HepG2 (cell line): ENCODE measurements at regions not wholly inside any gene's neighbourhood (a gene's known extent, or its start where the extent isn't known, plus 50 kb on each side); places are given as distances from the start of the nearest gene placed in this dataset.

Experiments used
- ATAC-seq: fragments of 200-7000 bp; cut with Tn5 transposase; 3 replicates; pipeline ENCODE4 v1.9.1; 2020; ENCODE audit warnings: mild to moderate bottlenecking, moderate library complexity
- BruUV-seq: library from RNA; stranded (reverse); fragments of 400-500 nt; replicated peaks from 2 replicates; lab custom pipeline; 2021; lab: Mats Ljungman, UMichigan
- CTCF ChIA-PET: fragments of 300-600 bp; formaldehyde crosslinking; extraction: SDS; loops from one replicate; lab custom pipeline; 2021; ENCODE audit warnings: low total read pairs, inconsistent platforms, low intra/inter-chr PET ratio; lab: Yijun Ruan, JAX
- POLR2A ChIA-PET: fragments of 350-600 bp; sonication (Branson Sonifier 250); formaldehyde crosslinking; loops from one replicate; lab custom pipeline; 2020; ENCODE audit warnings: antibody characterized with exemption, inconsistent platforms; lab: Yijun Ruan, JAX
- DNase-seq: peaks from one replicate; pipeline ENCODE4 v3.0.0-alpha.2; 2015; ENCODE audit warnings: low spot score
- FAIRE-seq: peaks from 3 replicates; lab custom pipeline; 2011; peaks lifted over from hg19 to GRCh38; lab: Jason Lieb, UNC
- H2AFZ ChIP-seq: one replicate; pipeline ENCODE4 v1.6.1; 2011; ENCODE audit warnings: low read length, inconsistent platforms
- H3K27ac ChIP-seq: fragments of 300-600 bp; 3 replicates; pipeline ENCODE4 v1.8.0; 2011; ENCODE audit warnings: mixed run types, mild to moderate bottlenecking, mixed read lengths, low read length, inconsistent platforms; ENCODE audit not compliant: insufficient read depth; ENCODE audit errors: extremely low read length
- H3K27me3 ChIP-seq, 2 experiments: fragments of 200-600 bp in 1 of 2; 2 replicates in 1 of 2; 3 replicates in 1 of 2; pipeline versions ENCODE4 v1.6.0 to v1.8.0; 2011; ENCODE audit warnings: low read length in 2 of 2, mild to moderate bottlenecking in 2 of 2, moderate library complexity in 2 of 2, inconsistent platforms in 1 of 2; ENCODE audit not compliant: insufficient read depth in 2 of 2, control insufficient read depth in 1 of 2
- H3K36me3 ChIP-seq, 2 experiments: fragments of 200-600 bp in 1 of 2; replicated peaks in 1 of 2; 2 replicates in 1 of 2; 3 replicates in 1 of 2; pipeline versions ENCODE4 v1.5.1 to v1.8.0; 2011; ENCODE audit warnings: low read length in 2 of 2, inconsistent platforms in 1 of 2; ENCODE audit not compliant: insufficient read depth in 2 of 2, control insufficient read depth in 1 of 2
- H3K4me1 ChIP-seq: 2 replicates; pipeline ENCODE4 v1.5.1; 2012; ENCODE audit warnings: low read length, inconsistent platforms; ENCODE audit not compliant: insufficient read depth
- H3K4me2 ChIP-seq: 2 replicates; pipeline ENCODE4 v1.6.0; 2011; ENCODE audit warnings: low read depth, low read length, inconsistent platforms
- H3K4me3 ChIP-seq, 3 experiments: fragments of 200-600 bp in 1 of 3; sonication (generic), shearing (Covaris generic) in 1 of 3; replicated peaks in 1 of 3; 2 replicates each; pipeline ENCODE4 v1.5.1; 2011 to 2016; ENCODE audit warnings: low read length in 3 of 3, inconsistent platforms in 2 of 3, low read depth in 2 of 3, mild to moderate bottlenecking in 2 of 3, control low read depth in 1 of 3, mixed read lengths in 1 of 3; ENCODE audit not compliant: insufficient read depth in 1 of 3
- H3K79me2 ChIP-seq: one replicate; pipeline ENCODE4 v1.6.1; 2011; ENCODE audit warnings: low read length, inconsistent platforms; ENCODE audit not compliant: insufficient read depth
- H3K9ac ChIP-seq: 2 replicates; pipeline ENCODE4 v1.6.0; 2011; ENCODE audit warnings: mild to moderate bottlenecking, low read depth, low read length, inconsistent platforms; ENCODE audit not compliant: insufficient read depth
- H3K9me3 ChIP-seq: 2 replicates; pipeline ENCODE4 v1.5.1; 2012; ENCODE audit warnings: mild to moderate bottlenecking, low read length
- H4K20me1 ChIP-seq: 2 replicates; pipeline ENCODE4 v1.6.0; 2011; ENCODE audit warnings: inconsistent platforms, mild to moderate bottlenecking, low read length, moderate library complexity; ENCODE audit not compliant: insufficient read depth
- ADNP ChIP-seq: sonication (generic); formaldehyde crosslinking; IDR thresholded peaks from 2 replicates; pipeline ENCODE4 v1.4.0; 2020; ENCODE audit warnings: missing genetic modification reagents
- AGO1 ChIP-seq: fragments of 200-400 bp; formaldehyde crosslinking; IDR thresholded peaks from 2 replicates; pipeline ENCODE4 v1.6.1; 2017; ENCODE audit warnings: mild to moderate bottlenecking, low read depth, low read length, moderate library complexity; ENCODE audit not compliant: poor library complexity, severe bottlenecking
- GLI4 ChIP-seq: sonication (generic); formaldehyde crosslinking; IDR thresholded peaks from 2 replicates; pipeline ENCODE4 v1.5.1; 2020; ENCODE audit warnings: missing genetic modification reagents, mild to moderate bottlenecking, moderate library complexity, borderline replicate concordance
- KLF11 ChIP-seq: IDR thresholded peaks from 2 replicates; pipeline ENCODE4 v1.6.1; 2016; ENCODE audit warnings: missing compliant biosample characterization
- NFIC ChIP-seq: IDR thresholded peaks from 2 replicates; pipeline ENCODE4 v1.6.1; 2012; ENCODE audit warnings: mild to moderate bottlenecking, low read length, inconsistent platforms
- NR2F6 ChIP-seq, 2 experiments: IDR thresholded peaks; 2 replicates each; pipeline ENCODE4 v1.6.1; 2016; ENCODE audit warnings: antibody characterized with exemption in 1 of 2, mild to moderate bottlenecking in 1 of 2
- RARA ChIP-seq: IDR thresholded peaks from 2 replicates; pipeline ENCODE4 v1.6.1; 2016; ENCODE audit warnings: missing genetic modification reagents, missing compliant biosample characterization
- TEAD2 ChIP-seq: sonication (generic); formaldehyde crosslinking; IDR thresholded peaks from 2 replicates; pipeline ENCODE4 v1.9.0; 2021; ENCODE audit warnings: missing genetic modification reagents
- ZMYM3 ChIP-seq: sonication (generic); formaldehyde crosslinking; IDR thresholded peaks from 2 replicates; pipeline ENCODE4 v1.5.1; 2020; ENCODE audit warnings: mild to moderate bottlenecking, missing genetic modification reagents
- ZNF329 ChIP-seq: sonication (generic); formaldehyde crosslinking; IDR thresholded peaks from 2 replicates; pipeline ENCODE4 v1.9.0; 2021; ENCODE audit warnings: low read depth, mild to moderate bottlenecking, missing genetic modification reagents
- ZNF44 ChIP-seq: sonication (generic); formaldehyde crosslinking; IDR thresholded peaks from 2 replicates; pipeline ENCODE4 v1.5.1; 2020; ENCODE audit warnings: mild to moderate bottlenecking, missing genetic modification reagents
- ZNF619 ChIP-seq: sonication (generic); formaldehyde crosslinking; IDR thresholded peaks from 2 replicates; pipeline ENCODE4 v1.4.0; 2020; ENCODE audit warnings: mild to moderate bottlenecking, missing genetic modification reagents
- ZNF761 ChIP-seq: sonication (generic); formaldehyde crosslinking; conservative IDR thresholded peaks from 2 replicates; pipeline ENCODE4 v1.4.0; 2020; ENCODE audit warnings: mild to moderate bottlenecking, missing genetic modification reagents
- ZNF891 ChIP-seq: sonication (generic); formaldehyde crosslinking; IDR thresholded peaks from 2 replicates; pipeline ENCODE4 v1.5.0; 2020; ENCODE audit warnings: mild to moderate bottlenecking, missing genetic modification reagents
- WGBS: methylation state at CpG from one replicate; pipeline ENCODE4 v1.1.6; 2017; ENCODE audit warnings: low lambda C conversion rate; 5-methylcytosine and 5-hydroxymethylcytosine counted together
- in situ Hi-C: cut with HindIII; loops from 2 replicates; pipeline ENCODE4 v1.10.0; 2017; ENCODE audit warnings: low pct_unique_long_range_greater_than_20kb; ENCODE audit not compliant: extremely low pct_ligation_motif_present
- intact Hi-C: fragments of 100-400 bp; cut with micrococcal nuclease; formaldehyde crosslinking; loops from one replicate; pipeline ENCODE4 v1.10.0; 2022; ENCODE audit not compliant: unreplicated experiment
- TF ChIP-seq, protein P1 (sequence below): sonication (generic); formaldehyde crosslinking; IDR thresholded peaks from 2 replicates; pipeline ENCODE4 v1.9.0; 2022; ENCODE audit warnings: low read depth, missing genetic modification reagents
- TF ChIP-seq, protein P2 (sequence below): sonication (generic); formaldehyde crosslinking; conservative IDR thresholded peaks from 2 replicates; pipeline ENCODE4 v1.4.0; 2020; ENCODE audit warnings: missing genetic modification reagents

DNA sequence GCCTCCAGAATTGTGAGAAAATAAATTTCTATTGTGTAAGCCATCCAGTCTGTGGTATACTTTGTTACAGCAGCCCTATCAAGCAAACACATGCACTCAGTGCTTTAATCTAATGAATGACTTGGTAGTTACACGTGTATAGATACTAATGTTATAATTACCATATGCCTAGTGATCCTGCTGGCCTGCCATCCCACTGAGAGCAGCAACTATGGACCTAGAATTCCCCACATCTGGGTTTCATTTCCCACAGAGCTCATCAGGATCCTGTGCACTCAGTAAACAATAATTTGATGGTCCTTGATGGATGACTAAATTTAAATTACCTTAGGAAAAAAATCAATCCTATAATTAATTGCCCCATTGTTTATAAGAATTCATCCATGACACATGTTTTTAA is 86.5 kb upstream of the RGS1 start:
- no TSS peak for BruUV-seq
- Histone ChIP-seq H4K20me1 (no peaks in the 10 kb centered on the region), H3K4me3 (no peak overlapping the region), H3K27me3 (no peaks in the 10 kb centered on the region), H3K4me2 (no peak overlapping the region), H3K79me2 (no peaks in the 10 kb centered on the region), H3K9ac (no peak overlapping the region), H3K27ac (no peak overlapping the region), H2AFZ (no peak overlapping the region), H3K36me3 (no peaks in the 10 kb centered on the region), H3K9me3 (no peaks in the 10 kb centered on the region), H3K4me1 (no peaks in the 10 kb centered on the region)
- FAIRE-seq (no peak), ATAC-seq (no peak), DNase-seq (no peak)
- no peak for TF ChIP-seq ZNF761 (CRISPR knock-in tag)
- TF ChIP-seq RARA (CRISPR knock-in tag) = no peak
- TF ChIP-seq GLI4 (CRISPR knock-in tag) = no peak
- TF ChIP-seq ZNF619 (CRISPR knock-in tag) = no peak
- TF ChIP-seq ZNF329 = no peak
- TF ChIP-seq, protein P1, sequence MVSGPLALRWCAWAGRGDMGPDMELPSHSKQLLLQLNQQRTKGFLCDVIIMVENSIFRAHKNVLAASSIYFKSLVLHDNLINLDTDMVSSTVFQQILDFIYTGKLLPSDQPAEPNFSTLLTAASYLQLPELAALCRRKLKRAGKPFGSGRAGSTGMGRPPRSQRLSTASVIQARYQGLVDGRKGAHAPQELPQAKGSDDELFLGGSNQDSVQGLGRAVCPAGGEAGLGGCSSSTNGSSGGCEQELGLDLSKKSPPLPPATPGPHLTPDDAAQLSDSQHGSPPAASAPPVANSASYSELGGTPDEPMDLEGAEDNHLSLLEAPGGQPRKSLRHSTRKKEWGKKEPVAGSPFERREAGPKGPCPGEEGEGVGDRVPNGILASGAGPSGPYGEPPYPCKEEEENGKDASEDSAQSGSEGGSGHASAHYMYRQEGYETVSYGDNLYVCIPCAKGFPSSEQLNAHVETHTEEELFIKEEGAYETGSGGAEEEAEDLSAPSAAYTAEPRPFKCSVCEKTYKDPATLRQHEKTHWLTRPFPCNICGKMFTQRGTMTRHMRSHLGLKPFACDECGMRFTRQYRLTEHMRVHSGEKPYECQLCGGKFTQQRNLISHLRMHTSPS (CRISPR knock-in tag) = no peak
- no peak for TF ChIP-seq TEAD2
- no peak for TF ChIP-seq NR2F6 (IDR thresholded peaks at IDR 0.05)
- TF ChIP-seq NR2F6 (CRISPR knock-in tag; IDR thresholded peaks at IDR 0.05) = no peak
- no peak for TF ChIP-seq ZMYM3
- TF ChIP-seq KLF11 (CRISPR knock-in tag) = no peak
- no peak for TF ChIP-seq ADNP (CRISPR knock-in tag)
- TF ChIP-seq AGO1 = no peak
- no peak for TF ChIP-seq ZNF44 (CRISPR knock-in tag)
- no peak for TF ChIP-seq NFIC
- no peak for TF ChIP-seq ZNF891 (CRISPR knock-in tag)
- TF ChIP-seq, protein P2, sequence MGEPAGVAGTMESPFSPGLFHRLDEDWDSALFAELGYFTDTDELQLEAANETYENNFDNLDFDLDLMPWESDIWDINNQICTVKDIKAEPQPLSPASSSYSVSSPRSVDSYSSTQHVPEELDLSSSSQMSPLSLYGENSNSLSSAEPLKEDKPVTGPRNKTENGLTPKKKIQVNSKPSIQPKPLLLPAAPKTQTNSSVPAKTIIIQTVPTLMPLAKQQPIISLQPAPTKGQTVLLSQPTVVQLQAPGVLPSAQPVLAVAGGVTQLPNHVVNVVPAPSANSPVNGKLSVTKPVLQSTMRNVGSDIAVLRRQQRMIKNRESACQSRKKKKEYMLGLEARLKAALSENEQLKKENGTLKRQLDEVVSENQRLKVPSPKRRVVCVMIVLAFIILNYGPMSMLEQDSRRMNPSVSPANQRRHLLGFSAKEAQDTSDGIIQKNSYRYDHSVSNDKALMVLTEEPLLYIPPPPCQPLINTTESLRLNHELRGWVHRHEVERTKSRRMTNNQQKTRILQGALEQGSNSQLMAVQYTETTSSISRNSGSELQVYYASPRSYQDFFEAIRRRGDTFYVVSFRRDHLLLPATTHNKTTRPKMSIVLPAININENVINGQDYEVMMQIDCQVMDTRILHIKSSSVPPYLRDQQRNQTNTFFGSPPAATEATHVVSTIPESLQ (CRISPR knock-in tag) = no peak
- in situ Hi-C loops (loop anchor here (25.0 kb wide), 1 partner anchor 273 kb away; no protein-coding TSS in a partner anchor), intact Hi-C loops (no loop called here)
- WGBS = 29% methylated on average over 1 of the region's 1 CpG
- POLR2A ChIA-PET = no interaction called here
- CTCF ChIA-PET = no interaction called here
